Right atrium auricular region (tissue), 2 donors: ENCODE measurements at regions not wholly inside any gene's neighbourhood (a gene's known extent, or its start where the extent isn't known, plus 50 kb on each side); places are given as distances from the start of the nearest gene placed in this dataset.

ENCODE experiments used
- DNase-seq: peaks from one replicate; pipeline ENCODE4 v3.0.0-alpha.2; 2019; ENCODE audit warnings: low spot score
- H3K27ac ChIP-seq, 2 donors: fragments of 200-600 bp; sonication (generic); 1 replicate in 1 of 2; 2 replicates in 1 of 2; pipeline ENCODE4 v1.5.1; 2016 to 2019
- H3K27me3 ChIP-seq, 2 donors: fragments of 200-600 bp; sonication (generic); one replicate each; pipeline versions ENCODE4 v1.5.1 to v1.6.0; 2017 to 2019
- H3K36me3 ChIP-seq: fragments of 200-600 bp; sonication (generic); one replicate; pipeline ENCODE4 v1.5.1; 2016
- H3K4me1 ChIP-seq, 2 donors: fragments of 200-600 bp; sonication (generic); one replicate each; pipeline versions ENCODE4 v1.5.1 to v1.6.0; 2017 to 2019
- H3K4me3 ChIP-seq, 2 donors: fragments of 200-600 bp; sonication (generic); 1 replicate in 1 of 2; 2 replicates in 1 of 2; pipeline ENCODE4 v1.5.1; 2017 to 2019; ENCODE audit warnings: mild to moderate bottlenecking in 1 of 2, moderate library complexity in 1 of 2
- H3K9me3 ChIP-seq, 2 donors: fragments of 200-600 bp; sonication (generic); one replicate each; pipeline ENCODE4 v1.5.1; 2019
- CTCF ChIP-seq, 2 donors: fragments of 200-600 bp; sonication (generic); IDR thresholded peaks; one replicate each; pipeline ENCODE4 v1.5.1; 2019; ENCODE audit warnings: antibody characterized with exemption in 2 of 2

- Histone ChIP-seq H3K4me3 (no peak overlapping the region), H3K36me3 (no peaks in the 10 kb centered on the region), H3K4me1 (no peaks in the 10 kb centered on the region), H3K9me3 (no peaks in the 10 kb centered on the region), H3K27ac (no peak overlapping the region), H3K27me3 (no peaks in the 10 kb centered on the region)
- DNase-seq = no peak
- no peak for TF ChIP-seq CTCF (IDR thresholded peaks at IDR 0.05)
Observed at GRCh38 chr2:195370167-195370943, 286.7 kb upstream of the SLC39A10 start.

- H3K27me3 ChIP-seq = no peaks in the 10 kb centered on the region
- H3K9me3 ChIP-seq = no peaks in the 10 kb centered on the region
- H3K4me3 ChIP-seq = no peak overlapping the region
- no peaks in the 10 kb centered on the region for H3K4me1 ChIP-seq
- no peak for TF ChIP-seq CTCF (IDR thresholded peaks at IDR 0.05)
- DNase-seq = no peak
- H3K36me3 ChIP-seq = no peaks in the 10 kb centered on the region
- H3K27ac ChIP-seq = no peak overlapping the region
Observed at GRCh38 chr2:195369218-195369587, 287.8 kb upstream of the SLC39A10 start.

- no peaks in the 10 kb centered on the region for H3K27me3 ChIP-seq
- DNase-seq = no peak
- H3K9me3 ChIP-seq = no peaks in the 10 kb centered on the region
- no peak for TF ChIP-seq CTCF (IDR thresholded peaks at IDR 0.05)
- no peak overlapping the region for H3K4me3 ChIP-seq
- no peak overlapping the region for H3K27ac ChIP-seq
- H3K4me1 ChIP-seq = no peaks in the 10 kb centered on the region
- no peaks in the 10 kb centered on the region for H3K36me3 ChIP-seq
Observed at GRCh38 chr2:195368249-195369217, 288.5 kb upstream of the SLC39A10 start.

GRCh38 chr2:195367809-195368208, 289.2 kb upstream of the SLC39A10 start:
- Histone ChIP-seq H3K4me3 (no peak overlapping the region), H3K4me1 (no peaks in the 10 kb centered on the region), H3K27ac (no peak overlapping the region), H3K27me3 (no peaks in the 10 kb centered on the region), H3K36me3 (no peaks in the 10 kb centered on the region), H3K9me3 (no peaks in the 10 kb centered on the region)
- DNase-seq = no peak
- no peak for TF ChIP-seq CTCF (IDR thresholded peaks at IDR 0.05)

GRCh38 chr2:195364015-195364965, 292.7 kb upstream of the SLC39A10 start:
- no peaks in the 10 kb centered on the region for H3K4me1 ChIP-seq
- no peaks in the 10 kb centered on the region for H3K36me3 ChIP-seq
- no peak for DNase-seq
- TF ChIP-seq CTCF (IDR thresholded peaks at IDR 0.05) = no peak
- no peak overlapping the region for H3K4me3 ChIP-seq
- no peak overlapping the region for H3K27ac ChIP-seq
- no peaks in the 10 kb centered on the region for H3K9me3 ChIP-seq
- no peaks in the 10 kb centered on the region for H3K27me3 ChIP-seq
